Coronary artery (tissue), 2 donors: ENCODE measurements at regions not wholly inside any gene's neighbourhood (a gene's known extent, or its start where the extent isn't known, plus 50 kb on each side); places are given as distances from the start of the nearest gene placed in this dataset.
"Not testable (repeated sequence)": the region's sequence is repeated elsewhere in the genome, so short reads cannot be mapped to it uniquely, and the experiment has no call there.

Experiments
- DNase-seq: peaks from one replicate; pipeline ENCODE4 v3.0.0-alpha.2; 2017; ENCODE audit warnings: low spot score
- H3K27ac ChIP-seq, 2 donors: fragments of 200-600 bp; sonication (generic); one replicate each; pipeline ENCODE4 v1.5.1; 2016 to 2019
- H3K4me3 ChIP-seq: fragments of 200-600 bp; sonication (generic); 2 replicates; pipeline ENCODE4 v1.5.1; 2016; ENCODE audit warnings: mild to moderate bottlenecking, moderate library complexity
- TF ChIP-seq, protein P1 (sequence below): fragments of 200-600 bp; sonication (generic); IDR thresholded peaks from one replicate; pipeline ENCODE4 v1.5.1; 2019; ENCODE audit warnings: antibody characterized with exemption

DNA sequence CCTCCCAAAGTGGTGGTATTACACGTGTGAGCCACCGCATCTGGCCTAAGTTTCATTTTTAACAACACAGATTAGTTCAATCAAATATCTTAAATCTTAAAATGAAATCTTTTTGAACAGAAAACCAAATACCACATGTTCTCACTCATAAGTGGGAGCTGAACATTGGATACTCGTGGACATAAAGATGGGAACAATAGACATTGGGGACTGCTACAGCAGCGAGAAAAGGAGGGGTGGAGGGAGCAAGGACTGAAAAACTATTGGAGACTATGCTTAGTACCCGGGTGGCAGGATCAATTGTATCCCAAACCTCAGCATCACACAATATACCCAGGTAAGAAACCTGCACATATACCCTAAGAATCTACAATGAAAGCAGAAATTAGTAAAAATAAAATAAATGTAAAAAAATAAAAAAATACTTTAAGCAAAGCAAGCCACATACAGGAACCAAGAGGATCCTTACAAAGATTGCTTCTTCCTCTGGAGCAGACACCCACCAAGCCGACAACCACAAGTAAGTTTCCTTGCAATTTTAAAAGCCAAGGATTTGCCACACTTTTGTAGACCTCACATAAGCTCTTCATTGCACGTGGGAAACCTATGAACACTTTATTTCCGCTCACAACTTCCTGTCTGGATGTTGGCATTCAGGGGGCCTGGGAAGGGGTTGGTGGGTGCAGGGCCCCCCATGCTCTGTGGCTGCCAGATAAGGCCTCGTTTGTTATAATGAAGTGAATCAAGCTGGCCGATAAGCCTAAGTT, 147.9 kb downstream of the MYCN start:
- DNase-seq: no peak
- TF ChIP-seq, protein P1, sequence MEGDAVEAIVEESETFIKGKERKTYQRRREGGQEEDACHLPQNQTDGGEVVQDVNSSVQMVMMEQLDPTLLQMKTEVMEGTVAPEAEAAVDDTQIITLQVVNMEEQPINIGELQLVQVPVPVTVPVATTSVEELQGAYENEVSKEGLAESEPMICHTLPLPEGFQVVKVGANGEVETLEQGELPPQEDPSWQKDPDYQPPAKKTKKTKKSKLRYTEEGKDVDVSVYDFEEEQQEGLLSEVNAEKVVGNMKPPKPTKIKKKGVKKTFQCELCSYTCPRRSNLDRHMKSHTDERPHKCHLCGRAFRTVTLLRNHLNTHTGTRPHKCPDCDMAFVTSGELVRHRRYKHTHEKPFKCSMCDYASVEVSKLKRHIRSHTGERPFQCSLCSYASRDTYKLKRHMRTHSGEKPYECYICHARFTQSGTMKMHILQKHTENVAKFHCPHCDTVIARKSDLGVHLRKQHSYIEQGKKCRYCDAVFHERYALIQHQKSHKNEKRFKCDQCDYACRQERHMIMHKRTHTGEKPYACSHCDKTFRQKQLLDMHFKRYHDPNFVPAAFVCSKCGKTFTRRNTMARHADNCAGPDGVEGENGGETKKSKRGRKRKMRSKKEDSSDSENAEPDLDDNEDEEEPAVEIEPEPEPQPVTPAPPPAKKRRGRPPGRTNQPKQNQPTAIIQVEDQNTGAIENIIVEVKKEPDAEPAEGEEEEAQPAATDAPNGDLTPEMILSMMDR: no peak
- Histone ChIP-seq H3K27ac (no peak overlapping the region), H3K4me3 (no peak overlapping the region)

DNA sequence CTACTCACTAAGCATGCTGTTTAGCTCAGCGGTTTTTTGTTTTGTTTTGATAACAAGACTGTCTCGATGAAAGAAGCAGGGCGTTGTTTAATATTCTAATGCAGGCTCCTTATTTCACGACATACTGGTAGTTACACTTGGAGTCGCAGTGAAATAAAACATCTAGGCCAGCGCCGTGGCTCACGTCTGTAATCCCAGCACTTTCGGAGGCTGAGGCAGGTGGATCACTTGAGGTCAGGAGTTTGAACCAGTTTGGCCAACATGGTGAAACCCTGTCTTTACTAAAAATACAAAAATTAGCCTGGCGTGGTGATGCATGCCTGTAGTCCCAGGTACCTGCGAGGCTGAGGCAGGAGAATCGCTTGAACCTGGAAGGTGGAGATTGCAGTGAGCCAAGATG, 145.8 kb downstream of the MYCN start:
- not testable (repeated sequence) for DNase-seq, H3K27ac ChIP-seq, H3K4me3 ChIP-seq

DNA sequence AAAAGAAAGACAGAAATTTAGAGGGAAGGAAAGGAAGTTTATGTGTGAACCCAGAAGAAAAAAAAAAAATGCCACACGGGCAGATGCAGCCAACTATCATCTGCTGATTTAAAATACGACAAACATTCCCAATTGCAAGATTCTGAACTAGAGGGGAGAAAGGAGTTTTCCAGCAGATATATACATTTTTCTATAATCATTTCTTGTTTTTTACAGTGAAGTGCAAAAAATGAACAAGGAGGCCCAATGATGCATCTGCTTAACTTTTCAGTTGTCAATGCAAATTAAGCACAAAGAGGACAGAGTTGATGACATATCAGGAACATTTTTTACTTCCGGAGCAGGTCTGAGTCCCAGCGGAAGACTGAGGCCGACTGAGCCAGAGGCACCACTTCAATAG, 144.7 kb downstream of the MYCN start:
- Histone ChIP-seq H3K4me3 (no peak overlapping the region), H3K27ac (no peak overlapping the region)
- DNase-seq: no peak
- TF ChIP-seq, protein P1: no peak

DNA sequence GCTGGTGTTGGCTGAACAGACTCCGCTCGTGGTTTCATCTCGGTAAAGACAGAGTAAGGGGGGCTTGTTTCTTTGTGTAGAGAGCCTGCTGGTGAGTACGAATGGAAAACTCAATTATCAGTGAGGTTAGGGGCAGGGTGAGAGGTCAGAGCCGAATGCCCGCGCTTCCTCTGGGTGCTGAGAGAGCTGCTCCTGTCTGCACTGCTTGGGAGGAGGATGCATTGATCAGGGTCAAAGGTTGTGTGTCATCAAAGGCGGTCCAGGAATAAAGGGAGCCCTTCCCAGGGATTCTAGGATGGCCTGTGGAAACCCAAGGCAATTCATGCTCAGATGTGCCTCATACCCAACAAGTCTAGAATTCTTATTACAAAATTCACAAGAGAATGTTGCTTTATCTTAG, 143.9 kb downstream of the MYCN start:
- Histone ChIP-seq H3K4me3 (no peak overlapping the region), H3K27ac (no peak overlapping the region)
- no peak for DNase-seq
- TF ChIP-seq, protein P1: no peak

DNA sequence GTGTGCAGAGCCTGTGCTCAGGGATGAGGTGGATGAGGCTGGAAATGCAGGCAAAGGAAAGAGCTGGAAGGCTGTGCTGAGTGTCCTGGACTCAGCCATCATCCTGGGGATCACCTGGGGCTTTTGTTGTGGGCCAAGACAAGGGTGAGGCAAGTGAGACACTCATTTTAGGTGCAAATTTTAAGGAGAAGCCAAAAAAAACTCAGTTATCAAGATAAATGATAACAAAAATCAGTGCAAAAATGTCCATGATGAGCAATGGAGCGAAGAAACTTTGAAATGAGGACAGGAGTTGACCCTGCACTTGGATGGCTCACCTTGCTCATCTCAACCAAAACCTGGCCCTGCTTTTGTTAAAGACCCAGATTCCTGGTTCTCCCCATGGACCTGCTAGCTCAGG, 141.9 kb downstream of the MYCN start:
- Histone ChIP-seq H3K27ac (no peak overlapping the region), H3K4me3 (no peak overlapping the region)
- TF ChIP-seq, protein P1: no peak
- no peak for DNase-seq

DNA sequence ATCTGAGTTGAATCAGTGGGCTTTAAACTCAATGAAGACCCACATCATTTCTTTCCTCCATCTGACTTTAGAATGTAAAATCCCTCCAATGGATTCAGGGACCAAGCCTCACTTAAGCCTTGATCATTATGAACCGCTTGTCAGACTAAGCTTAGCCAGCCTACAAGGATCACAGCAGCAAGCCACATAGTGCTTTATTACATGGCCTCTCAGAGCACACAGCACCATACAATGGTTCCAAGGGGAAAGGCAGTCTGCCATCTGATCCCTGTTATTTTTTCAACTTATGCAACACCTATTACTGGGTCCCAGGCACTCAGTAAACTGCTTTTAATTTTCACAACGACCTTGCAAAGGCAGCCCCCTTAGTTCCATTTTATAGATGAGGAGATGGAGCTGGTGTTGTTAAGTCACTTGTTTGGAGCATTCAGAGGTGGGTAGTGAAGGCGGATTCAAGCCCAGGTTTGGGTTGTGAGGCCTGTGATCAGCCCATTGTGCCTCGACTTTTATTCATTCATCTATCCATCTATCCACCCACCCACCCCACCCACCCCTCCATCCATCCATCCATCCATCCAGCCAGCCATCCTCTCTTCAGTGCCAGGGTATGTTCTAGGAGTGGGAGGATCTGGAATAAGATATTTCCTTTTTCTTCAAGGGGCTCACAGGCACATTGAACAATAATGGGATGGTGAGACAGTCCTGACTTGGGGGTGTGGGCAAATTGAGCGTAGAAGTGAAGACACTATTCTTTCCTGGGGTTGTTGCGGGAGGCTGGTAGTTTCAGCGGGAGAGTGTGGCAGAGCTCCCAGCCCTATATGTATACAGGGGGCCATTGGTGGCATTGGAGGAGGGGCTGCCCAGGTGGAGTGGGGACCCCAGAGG, 141.2 kb downstream of the MYCN start:
- no peak overlapping the region for H3K4me3 ChIP-seq
- H3K27ac ChIP-seq: no peak overlapping the region
- no peak for DNase-seq
- TF ChIP-seq, protein P1: no peak

DNA sequence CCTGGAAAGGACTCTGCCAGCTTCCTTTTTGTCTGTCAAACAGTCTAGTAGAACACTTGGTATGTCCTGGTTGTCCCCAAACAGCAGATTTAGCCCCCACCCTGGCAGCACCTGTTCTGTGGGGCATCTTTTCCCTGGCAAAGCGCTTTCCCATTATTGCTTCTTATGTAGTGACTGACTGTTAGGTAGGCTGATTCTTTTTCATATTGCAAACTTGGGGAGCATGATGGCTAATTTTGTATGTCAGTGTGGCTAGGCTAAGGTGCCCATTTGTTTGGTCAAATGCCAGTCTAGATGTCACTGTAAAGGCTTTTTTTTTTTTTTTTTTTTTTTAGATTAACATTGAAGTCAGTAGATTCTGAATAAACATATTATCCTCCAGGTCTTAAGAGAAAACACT, 140.2 kb downstream of the MYCN start:
- no peak for DNase-seq
- H3K27ac ChIP-seq: no peak overlapping the region
- H3K4me3 ChIP-seq: no peak overlapping the region
- TF ChIP-seq, protein P1: no peak
